Tibial nerve (tissue), 4 donors: ENCODE measurements at regions not wholly inside any gene's neighbourhood (a gene's known extent, or its start where the extent isn't known, plus 50 kb on each side); places are given as distances from the start of the nearest gene placed in this dataset.

Experiments
- DNase-seq, 2 donors: peaks; one replicate each; pipeline ENCODE4 v3.0.0-alpha.2; 2019; ENCODE audit warnings: low spot score in 2 of 2
- H3K27ac ChIP-seq, 4 donors: fragments of 200-600 bp; sonication (generic) in 3 of 4; one replicate each; pipeline ENCODE4 v1.5.1; 2017 to 2019; ENCODE audit warnings: mild to moderate bottlenecking in 1 of 4
- H3K27me3 ChIP-seq, 2 donors: fragments of 200-600 bp; sonication (generic) in 1 of 2; one replicate each; pipeline versions ENCODE4 v1.5.1 to v1.6.0; 2017 to 2019
- H3K36me3 ChIP-seq, 3 donors: fragments of 200-600 bp; sonication (generic); one replicate each; pipeline ENCODE4 v1.5.1; 2018 to 2019
- H3K4me1 ChIP-seq, 4 donors: fragments of 200-600 bp; sonication (generic) in 3 of 4; one replicate each; pipeline ENCODE4 v1.5.1; 2017 to 2019
- H3K4me3 ChIP-seq, 4 donors: fragments of 200-600 bp; sonication (generic) in 3 of 4; one replicate each; pipeline ENCODE4 v1.5.1; 2017 to 2019; ENCODE audit warnings: mild to moderate bottlenecking in 1 of 4, moderate library complexity in 1 of 4
- H3K9me3 ChIP-seq, 4 donors: fragments of 200-600 bp; sonication (generic) in 3 of 4; one replicate each; pipeline ENCODE4 v1.5.1; 2017 to 2019
- EP300 ChIP-seq, 2 donors: sonication (generic); formaldehyde crosslinking; IDR thresholded peaks; one replicate each; pipeline ENCODE4 v1.6.1; 2017; ENCODE audit warnings: antibody characterized with exemption in 2 of 2, mild to moderate bottlenecking in 1 of 2
- POLR2A ChIP-seq, 2 donors: fragments of 450-650 bp; IDR thresholded peaks; one replicate each; pipeline ENCODE4 v1.6.1; 2017; ENCODE audit warnings: antibody characterized with exemption in 2 of 2, mild to moderate bottlenecking in 2 of 2, moderate library complexity in 2 of 2
- WGBS, 2 donors: methylation state at CpG; one replicate each; pipeline ENCODE4 v1.1.5; 2018; 5-methylcytosine and 5-hydroxymethylcytosine counted together
- TF ChIP-seq, protein P1 (sequence below), 5 experiments: fragments of 200-600 bp in 3 of 5; fragments of 450-650 bp in 2 of 5; sonication (generic) in 3 of 5; IDR thresholded peaks; one replicate each; pipeline ENCODE4 v1.5.1; 2016 to 2019; ENCODE audit warnings: antibody characterized with exemption in 5 of 5, mild to moderate bottlenecking in 3 of 5, moderate library complexity in 2 of 5

GRCh38 chr1:222923506-222923905 is 108.7 kb downstream of the DISP1 start:
- 55 to 70% methylated on average over 3 of the region's 3 CpGs for WGBS, 2 donors
- Histone ChIP-seq H3K27me3 (no peaks in the 10 kb centered on the region), H3K4me3 (no peak overlapping the region), H3K4me1 (peaks cover 0 to 55% (median 4%) of the 10 kb centered on the region in 4 donors), H3K36me3 (no peaks in the 10 kb centered on the region), H3K27ac (peak overlapping the region in 2 of 4 donors; percentile 16 to 58), H3K9me3 (no peaks in the 10 kb centered on the region)
- no peak for DNase-seq
- no peak for TF ChIP-seq EP300 (IDR thresholded peaks at IDR 0.05)
- TF ChIP-seq POLR2A (IDR thresholded peaks at IDR 0.05) = no peak
- TF ChIP-seq, protein P1, sequence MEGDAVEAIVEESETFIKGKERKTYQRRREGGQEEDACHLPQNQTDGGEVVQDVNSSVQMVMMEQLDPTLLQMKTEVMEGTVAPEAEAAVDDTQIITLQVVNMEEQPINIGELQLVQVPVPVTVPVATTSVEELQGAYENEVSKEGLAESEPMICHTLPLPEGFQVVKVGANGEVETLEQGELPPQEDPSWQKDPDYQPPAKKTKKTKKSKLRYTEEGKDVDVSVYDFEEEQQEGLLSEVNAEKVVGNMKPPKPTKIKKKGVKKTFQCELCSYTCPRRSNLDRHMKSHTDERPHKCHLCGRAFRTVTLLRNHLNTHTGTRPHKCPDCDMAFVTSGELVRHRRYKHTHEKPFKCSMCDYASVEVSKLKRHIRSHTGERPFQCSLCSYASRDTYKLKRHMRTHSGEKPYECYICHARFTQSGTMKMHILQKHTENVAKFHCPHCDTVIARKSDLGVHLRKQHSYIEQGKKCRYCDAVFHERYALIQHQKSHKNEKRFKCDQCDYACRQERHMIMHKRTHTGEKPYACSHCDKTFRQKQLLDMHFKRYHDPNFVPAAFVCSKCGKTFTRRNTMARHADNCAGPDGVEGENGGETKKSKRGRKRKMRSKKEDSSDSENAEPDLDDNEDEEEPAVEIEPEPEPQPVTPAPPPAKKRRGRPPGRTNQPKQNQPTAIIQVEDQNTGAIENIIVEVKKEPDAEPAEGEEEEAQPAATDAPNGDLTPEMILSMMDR (IDR thresholded peaks at IDR 0.05) = no peak

DNA sequence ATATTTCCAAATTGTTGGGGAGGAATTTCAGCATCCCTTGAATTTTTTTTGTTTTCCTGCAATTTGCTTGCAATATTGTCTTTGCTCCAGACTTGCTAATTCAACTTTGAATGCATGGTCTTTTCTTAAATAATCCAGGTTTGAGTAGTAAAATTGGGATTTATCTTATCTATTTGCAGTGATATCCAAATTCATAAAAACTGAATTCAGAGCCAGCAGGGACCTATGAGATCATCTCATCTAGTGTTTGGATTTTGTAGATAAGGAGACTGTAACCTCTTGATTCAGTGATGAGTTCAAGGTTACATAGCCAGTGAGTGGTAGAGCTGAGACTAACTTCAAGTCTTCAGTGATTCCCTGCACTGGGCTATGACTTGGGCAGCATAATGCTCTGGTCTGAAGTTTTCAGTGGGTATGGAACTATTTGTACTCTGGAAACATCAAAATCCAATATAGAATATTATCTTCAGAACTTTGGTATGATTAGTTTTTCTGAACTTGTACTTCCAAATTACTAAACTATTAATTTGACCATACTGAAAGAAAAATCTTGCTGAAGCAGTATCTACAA is 109.4 kb downstream of the DISP1 start:
- TF ChIP-seq EP300 (IDR thresholded peaks at IDR 0.05) = no peak
- TF ChIP-seq, protein P1 (IDR thresholded peaks at IDR 0.05) = no peak
- no peak for TF ChIP-seq POLR2A (IDR thresholded peaks at IDR 0.05)
- Histone ChIP-seq H3K9me3 (no peaks in the 10 kb centered on the region), H3K27ac (no peak overlapping the region), H3K27me3 (no peaks in the 10 kb centered on the region), H3K36me3 (no peaks in the 10 kb centered on the region), H3K4me1 (peaks cover 0 to 62% (median 6%) of the 10 kb centered on the region in 4 donors), H3K4me3 (no peak overlapping the region)
- no peak for DNase-seq

- Histone ChIP-seq H3K27me3 (no peaks in the 10 kb centered on the region), H3K9me3 (no peaks in the 10 kb centered on the region), H3K36me3 (no peaks in the 10 kb centered on the region), H3K4me3 (no peak overlapping the region), H3K27ac (peak overlapping the region in 2 of 4 donors; percentile 16 to 32), H3K4me1 (peaks cover 0 to 73% (median 6%) of the 10 kb centered on the region in 4 donors)
- DNase-seq = no peak
- 62% methylated on average over 6 of the region's 6 CpGs for WGBS, 2 donors
- TF ChIP-seq, protein P1 (IDR thresholded peaks at IDR 0.05) = no peak
- TF ChIP-seq EP300 (IDR thresholded peaks at IDR 0.05) = no peak
Measured at GRCh38 chr1:222926566-222926965, 111.7 kb downstream of the DISP1 start.

GRCh38 chr1:222927031-222927430 is 112.2 kb downstream of the DISP1 start:
- Histone ChIP-seq H3K4me3 (no peak overlapping the region), H3K4me1 (peaks cover 0 to 73% (median 6%) of the 10 kb centered on the region in 4 donors), H3K27ac (peak overlapping the region in 2 of 4 donors; percentile 16 to 32), H3K9me3 (no peaks in the 10 kb centered on the region), H3K27me3 (no peaks in the 10 kb centered on the region), H3K36me3 (no peaks in the 10 kb centered on the region)
- no peak for DNase-seq
- WGBS, 2 donors = 92 to 96% methylated on average over 4 of the region's 4 CpGs
- TF ChIP-seq EP300 (IDR thresholded peaks at IDR 0.05) = no peak
- TF ChIP-seq POLR2A (IDR thresholded peaks at IDR 0.05) = no peak
- TF ChIP-seq, protein P1 (IDR thresholded peaks at IDR 0.05) = no peak

DNA sequence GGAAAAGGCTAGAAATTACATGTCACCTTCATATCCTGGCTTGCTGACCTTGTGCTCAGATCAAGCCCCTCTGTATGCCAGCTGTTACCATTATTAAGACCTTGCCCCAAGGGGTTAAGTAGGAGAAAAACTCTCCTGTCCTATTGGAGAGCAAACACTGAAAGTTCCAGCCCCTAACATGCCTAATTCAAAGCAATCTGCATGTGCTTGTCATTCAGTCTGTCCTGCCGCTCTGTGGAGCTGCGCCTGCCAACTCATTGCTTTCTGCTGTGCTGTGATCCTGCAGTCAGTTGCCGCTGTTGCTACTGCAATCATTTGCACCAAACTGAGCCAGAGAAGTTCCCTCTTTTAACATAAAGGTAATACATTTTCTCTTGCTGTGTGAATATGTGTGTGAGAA is 113.4 kb downstream of the DISP1 start:
- no peaks in the 10 kb centered on the region for H3K9me3 ChIP-seq
- no peaks in the 10 kb centered on the region for H3K27me3 ChIP-seq
- no peaks in the 10 kb centered on the region for H3K36me3 ChIP-seq
- peak overlapping the region in 2 of 4 donors; percentile 67 to 71 for H3K27ac ChIP-seq
- WGBS, 2 donors = 16 to 26% methylated on average over 3 of the region's 3 CpGs
- DNase-seq = peak; percentile 39 to 45
- H3K4me1 ChIP-seq = peaks cover 0 to 68% (median 6%) of the 10 kb centered on the region in 4 donors
- peak in 1 of 2 donors; percentile 45 for TF ChIP-seq POLR2A (IDR thresholded peaks at IDR 0.05)
- peak in 1 of 2 donors; percentile 75 for TF ChIP-seq EP300 (IDR thresholded peaks at IDR 0.05)
- TF ChIP-seq, protein P1 (IDR thresholded peaks at IDR 0.05) = peak in 1 of 5 experiments; percentile 6
- peak overlapping the region; percentile 11 to 38 (median 17) for H3K4me3 ChIP-seq
